ENCODE measurements at regions not wholly inside any gene's neighbourhood (a gene's known extent, or its start where the extent isn't known, plus 50 kb on each side); places are given as distances from the start of the nearest gene placed in this dataset.

GRCh38 chrX:21319323-21319722 lies 54.9 kb upstream of the CNKSR2 start:
- TF ChIP-seq FOSL1 (IDR thresholded peaks at IDR 0.05; ENCODE audit: low read depth) (no peak), EZH2phosphoT487 (IDR thresholded peaks at IDR 0.05; ENCODE audit: borderline replicate concordance) (no peak), REST (IDR thresholded peaks at IDR 0.05; ENCODE audit: low read depth) (no peak), CTCF (IDR thresholded peaks at IDR 0.05 in 2 of 3, conservative IDR thresholded peaks at IDR 0.05 in 1 of 3; ENCODE audit: borderline replicate concordance in 1 of 3, insufficient read depth in 1 of 3, low read depth in 2 of 3, low read length in 2 of 3) (no peak), ZBTB33 (IDR thresholded peaks at IDR 0.05; ENCODE audit: extremely low read depth, insufficient replicate concordance, low read length) (no peak), POLR2A (IDR thresholded peaks at IDR 0.05; ENCODE audit: borderline replicate concordance, extremely low read depth, insufficient read depth, insufficient read length) (no peak)
